GM18507 (cell line): ENCODE measurements at regions not wholly inside any gene's neighbourhood (a gene's known extent, or its start where the extent isn't known, plus 50 kb on each side); places are given as distances from the start of the nearest gene placed in this dataset.

ENCODE experiments used
- DNase-seq: peaks from one replicate; pipeline ENCODE4 v3.0.0; 2011; ENCODE audit warnings: low read depth; ENCODE audit not compliant: insufficient read length; ENCODE audit errors: extremely low spot score
- FAIRE-seq: peaks from 2 replicates; lab custom pipeline; 2011; peaks lifted over from hg19 to GRCh38; lab: Jason Lieb, UNC

DNA sequence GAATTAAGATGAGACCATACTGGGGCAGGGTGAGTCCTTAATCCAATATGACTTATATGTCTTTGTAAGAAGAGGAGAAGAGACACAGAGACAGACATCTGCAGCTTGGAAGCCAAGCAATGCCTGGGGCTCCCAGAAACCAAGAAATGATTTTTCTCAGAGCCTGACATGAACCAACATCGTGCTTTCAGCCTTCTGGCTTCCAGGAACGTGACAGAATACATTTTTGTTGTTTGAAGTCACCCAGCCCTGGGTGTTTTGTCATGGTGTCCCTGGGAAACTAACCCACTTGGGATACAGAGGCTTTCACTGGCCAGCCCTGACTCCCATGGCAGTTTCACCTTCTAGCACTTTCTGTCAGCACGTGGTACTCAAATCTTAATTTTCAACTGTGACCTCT is 95.3 kb upstream of the SLC10A2 start:
- FAIRE-seq = no peak

DNA sequence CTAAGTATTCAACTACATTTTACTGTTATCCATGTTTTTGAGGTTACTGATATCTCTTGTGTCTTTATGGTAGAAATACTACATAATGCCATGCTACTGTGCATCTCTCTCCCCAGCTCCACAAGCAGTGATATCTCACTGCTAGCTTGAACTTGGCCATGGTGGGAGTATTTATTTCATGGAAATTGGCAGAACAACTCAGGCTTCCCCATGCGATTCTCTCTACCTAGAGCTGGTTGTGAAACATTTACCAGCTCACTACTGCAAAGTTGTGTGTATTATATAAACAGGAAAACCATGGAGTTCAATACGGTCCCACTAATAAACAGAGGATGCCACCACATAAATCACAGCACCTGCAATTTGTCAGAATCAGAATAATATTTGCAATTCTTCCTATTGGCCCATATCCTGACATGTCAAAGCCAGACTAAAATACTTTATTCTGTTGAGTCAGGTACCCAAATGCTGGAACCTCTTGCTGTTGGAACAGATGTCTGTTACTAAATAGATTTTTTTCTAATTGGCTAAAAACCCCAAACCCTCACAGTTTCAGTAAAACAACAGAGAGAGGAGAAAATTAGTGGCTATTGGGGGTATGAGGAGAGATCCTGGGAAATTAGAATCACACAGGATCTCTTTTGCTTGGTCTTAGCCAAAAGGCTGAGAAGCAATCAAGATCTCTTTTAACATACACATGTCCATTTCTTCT is 91.4 kb upstream of the SLC10A2 start:
- FAIRE-seq (no peak), DNase-seq (no peak)

More for the DNA sequence above, 95.3 kb upstream of the SLC10A2 start:
- no peak for DNase-seq

DNA sequence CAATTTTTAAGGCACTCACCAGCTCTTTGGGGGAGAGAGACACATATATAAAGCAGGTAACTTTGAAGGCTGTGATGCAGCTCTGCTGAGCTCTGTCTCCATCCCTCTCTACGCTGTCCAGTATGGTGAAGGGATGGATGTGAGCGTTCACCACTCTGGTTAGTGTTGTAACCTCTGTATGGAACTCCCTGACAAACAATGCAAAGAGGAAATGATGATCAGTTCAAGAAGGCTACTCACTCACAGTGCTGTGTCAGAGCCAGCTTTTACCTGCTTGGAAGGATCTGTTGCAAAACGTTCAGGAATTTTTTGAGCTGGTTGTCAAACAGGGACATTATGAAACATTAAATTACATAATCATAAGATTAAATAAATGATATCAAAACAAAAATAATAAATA is 90.8 kb upstream of the SLC10A2 start:
- DNase-seq = no peak
- FAIRE-seq = no peak

DNA sequence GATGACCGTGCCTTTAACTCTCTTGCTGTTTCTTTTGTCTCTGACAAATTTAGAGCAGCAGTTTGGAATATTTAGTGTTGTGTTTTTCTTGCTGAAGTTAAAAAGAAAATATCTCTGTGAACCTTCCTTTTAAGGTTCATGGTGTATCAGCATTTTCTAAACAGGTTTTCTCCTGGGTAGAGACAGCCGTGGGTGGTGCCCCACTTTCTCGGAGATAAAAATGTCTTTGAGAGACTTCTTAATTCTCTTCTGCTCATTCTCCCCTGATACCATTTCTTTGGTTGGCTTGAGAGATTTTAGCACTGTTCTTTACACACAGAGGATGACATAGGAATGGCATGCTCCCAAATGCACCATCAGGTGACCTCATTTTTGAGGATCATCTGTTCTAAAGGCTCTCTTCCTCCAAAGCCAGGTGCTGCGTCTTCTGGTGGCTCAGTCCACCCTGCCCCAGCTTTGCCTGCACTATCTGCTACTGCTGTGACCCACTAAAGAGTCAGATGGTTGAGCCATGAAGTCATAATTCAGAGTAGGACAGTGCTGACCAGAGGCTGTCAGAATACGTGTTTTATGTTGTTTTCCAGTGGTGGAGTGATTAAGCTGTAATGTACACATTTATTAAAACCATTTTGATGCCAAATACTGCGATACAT is 90.3 kb upstream of the SLC10A2 start:
- FAIRE-seq = no peak
- no peak for DNase-seq

DNA sequence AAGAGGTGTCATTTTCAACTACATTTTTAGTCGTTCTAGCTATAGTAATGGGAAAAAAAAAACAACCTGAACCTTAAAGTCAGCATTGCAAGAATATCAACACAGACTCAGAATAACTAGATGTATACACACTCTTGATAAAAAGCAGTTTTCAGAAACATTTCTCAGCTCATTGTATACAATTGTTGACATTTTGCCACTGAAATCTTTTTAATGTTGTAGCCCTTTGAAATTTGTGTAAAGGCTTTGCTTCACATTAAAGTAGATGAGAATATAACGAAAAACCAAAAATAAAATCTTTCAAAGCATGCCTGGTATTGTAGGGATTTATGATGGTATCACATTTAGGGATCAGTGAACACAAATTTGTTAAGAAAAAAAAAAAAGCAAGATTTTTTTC is 87.2 kb upstream of the SLC10A2 start:
- FAIRE-seq = no peak
- DNase-seq = no peak

DNA sequence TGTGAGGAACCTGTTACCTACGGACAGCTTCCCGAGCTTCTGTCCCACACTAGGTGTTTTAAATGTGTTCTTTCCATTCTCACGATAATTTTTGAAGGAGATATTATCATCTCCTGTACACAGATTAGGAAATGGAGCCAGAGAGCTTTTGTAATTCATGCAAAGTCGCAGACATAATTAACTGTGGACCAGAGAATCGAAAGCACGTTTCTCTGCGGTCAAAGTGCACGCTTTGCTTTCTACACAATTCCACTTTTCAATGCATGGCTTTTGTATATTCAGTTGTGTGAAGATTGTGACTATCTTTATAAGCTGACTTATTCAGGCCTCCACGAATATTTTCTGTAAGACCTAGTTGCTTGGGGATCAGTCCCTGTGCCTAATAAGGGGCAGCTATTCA is 81.7 kb upstream of the SLC10A2 start:
- FAIRE-seq (no peak), DNase-seq (no peak)

DNA sequence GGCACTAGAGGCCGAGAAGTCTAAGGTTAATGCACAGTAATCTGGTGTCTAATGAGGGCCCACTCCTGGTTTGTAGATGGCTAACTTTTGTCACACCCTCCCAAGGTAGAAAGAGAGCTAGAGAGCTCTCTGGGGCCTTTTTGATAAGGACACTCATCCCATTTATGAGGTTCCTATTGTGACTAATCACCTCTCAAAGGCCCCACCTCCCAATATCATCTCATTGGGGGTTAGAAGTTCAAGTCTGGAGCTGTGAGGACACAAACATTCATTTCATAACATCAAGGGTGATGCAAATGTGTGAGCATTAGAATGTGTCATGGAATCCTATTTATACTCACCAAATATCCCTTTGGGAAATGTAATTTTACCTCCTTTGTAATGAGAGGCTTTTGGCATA is 79.2 kb upstream of the SLC10A2 start:
- no peak for DNase-seq
- no peak for FAIRE-seq

DNA sequence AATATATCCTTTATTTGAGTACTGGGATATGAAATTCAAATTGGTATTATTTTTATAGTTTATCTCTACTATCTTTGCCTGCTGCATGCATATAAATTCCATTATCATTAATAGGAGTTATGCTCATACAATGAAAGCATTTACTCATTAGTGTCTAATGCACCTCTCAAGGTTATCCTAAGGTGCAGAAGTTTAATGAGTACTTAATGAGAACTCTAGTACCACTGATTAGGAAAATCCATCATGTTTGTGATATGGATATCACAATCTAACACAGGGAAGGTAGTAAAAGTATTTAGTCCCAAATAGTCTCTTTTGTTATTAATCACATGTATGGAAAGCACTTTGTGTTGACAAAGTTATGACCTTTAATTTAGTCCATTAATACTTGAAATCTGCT is 77.2 kb upstream of the SLC10A2 start:
- no peak for DNase-seq
- FAIRE-seq = no peak

DNA sequence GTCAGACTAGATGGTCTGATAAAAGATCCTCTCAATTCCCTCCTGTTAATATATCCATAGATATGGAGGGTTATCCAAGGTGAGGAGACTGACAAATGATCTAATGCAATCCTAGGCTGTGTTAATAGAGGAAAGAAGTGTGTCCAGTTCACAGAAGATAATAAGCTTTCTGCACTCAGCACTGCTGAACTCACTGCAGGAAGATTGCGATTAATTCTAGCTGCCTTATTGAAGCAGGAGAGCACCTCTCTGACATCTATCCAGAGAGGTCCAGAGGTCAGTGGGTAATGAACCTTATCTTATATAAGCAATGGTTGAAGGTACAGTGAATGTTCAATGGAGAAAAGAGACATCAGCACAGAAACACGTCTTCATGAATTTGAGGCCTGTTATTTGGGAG is 75.9 kb upstream of the SLC10A2 start:
- DNase-seq (no peak), FAIRE-seq (no peak)

DNA sequence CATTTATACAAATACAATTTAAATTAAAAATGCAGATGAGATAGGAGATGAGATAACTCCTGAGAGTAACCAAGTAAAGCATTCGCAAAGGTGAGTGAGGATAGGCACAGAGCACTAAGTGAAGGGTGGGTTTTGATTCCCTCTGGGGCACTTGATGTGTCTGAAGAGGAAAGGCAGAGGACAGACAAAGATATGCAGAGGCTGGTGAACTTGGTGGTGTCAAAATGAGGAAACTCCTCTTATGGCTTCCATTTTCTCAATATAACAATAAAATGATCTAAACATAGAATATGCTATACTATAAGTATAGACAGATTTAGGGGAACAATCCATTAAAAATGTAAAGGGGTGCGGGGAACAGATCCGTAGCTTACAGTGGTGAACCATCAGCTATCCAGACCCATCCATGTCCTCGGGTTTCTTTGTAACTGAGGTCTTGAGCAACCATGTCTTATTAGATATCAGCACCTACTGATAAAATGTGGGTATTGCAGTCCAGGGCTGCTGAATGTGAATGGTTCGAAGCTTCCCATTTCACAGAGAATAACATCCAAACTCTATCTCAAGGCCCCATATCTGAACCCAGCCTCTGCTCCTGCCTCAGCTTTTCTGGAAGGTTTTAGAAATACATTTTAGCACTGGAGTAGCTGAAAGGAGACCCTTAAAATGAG is 73.9 kb upstream of the SLC10A2 start:
- no peak for DNase-seq
- peak; percentile 71 for FAIRE-seq

DNA sequence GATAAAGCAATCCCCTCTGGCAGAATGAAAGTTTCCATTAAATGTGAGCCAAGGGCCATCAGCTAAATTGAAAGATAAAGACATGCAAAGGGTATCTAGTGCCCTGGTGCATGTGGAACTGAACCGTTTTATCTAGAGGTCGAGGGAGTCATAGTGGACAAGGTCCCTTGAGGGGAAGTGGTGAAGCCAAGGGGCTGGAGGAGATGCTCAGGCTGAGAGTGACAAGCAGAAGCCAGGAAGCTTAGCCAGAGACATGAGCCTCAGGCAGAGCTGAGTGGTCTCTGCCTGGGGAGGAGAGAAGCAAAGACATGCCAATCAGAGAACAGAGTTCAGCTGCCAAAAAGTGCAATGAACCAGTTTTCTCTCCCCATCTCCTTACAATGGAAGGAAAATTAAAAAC is 68.1 kb upstream of the SLC10A2 start:
- DNase-seq (no peak), FAIRE-seq (peak; percentile 80)

DNA sequence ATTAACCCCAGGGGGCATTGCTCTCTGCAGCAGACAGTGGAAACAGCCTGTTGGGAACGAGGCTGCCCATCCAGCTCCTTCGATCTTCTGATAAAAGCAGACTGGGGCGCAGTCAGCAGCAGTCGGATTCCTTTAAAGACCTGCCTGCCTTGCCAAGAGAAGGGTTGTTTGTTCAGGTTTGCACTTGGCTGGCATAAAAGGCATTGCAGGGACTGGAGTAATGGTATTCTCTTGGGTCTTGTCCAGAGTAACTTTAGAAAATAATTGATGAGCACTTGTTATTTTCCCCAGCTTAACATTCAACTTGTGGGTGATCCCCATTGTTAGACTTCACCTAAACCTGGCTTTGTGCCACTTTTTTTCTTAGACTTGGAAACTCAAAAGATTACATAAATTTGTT is 67.3 kb upstream of the SLC10A2 start:
- DNase-seq = no peak
- no peak for FAIRE-seq

DNA sequence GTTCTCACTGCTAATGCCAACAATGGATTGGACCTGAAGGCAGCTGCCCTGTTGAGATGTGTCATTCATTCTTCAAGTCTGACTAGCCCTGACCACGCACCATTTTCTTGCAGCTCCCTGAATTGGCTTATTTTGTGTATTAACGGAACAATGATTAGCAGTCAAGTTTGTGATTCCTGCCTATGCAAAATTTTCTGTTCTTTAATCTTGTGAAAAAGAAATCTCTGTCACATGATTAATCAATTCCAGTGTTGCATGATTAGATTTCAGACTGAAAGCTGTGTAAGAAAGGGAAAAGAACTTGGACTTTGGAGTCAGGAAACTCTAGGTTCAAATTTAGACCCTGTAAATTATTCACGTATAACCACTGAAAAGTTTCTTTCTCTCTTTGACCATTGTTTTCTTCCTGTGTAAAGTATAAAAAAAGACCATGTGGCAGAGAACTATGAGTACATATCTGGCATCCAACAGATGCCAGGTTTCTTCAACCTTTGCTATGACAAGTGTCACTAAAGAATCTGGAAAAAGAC is 64.5 kb upstream of the SLC10A2 start:
- DNase-seq (no peak), FAIRE-seq (peak; percentile 91)

DNA sequence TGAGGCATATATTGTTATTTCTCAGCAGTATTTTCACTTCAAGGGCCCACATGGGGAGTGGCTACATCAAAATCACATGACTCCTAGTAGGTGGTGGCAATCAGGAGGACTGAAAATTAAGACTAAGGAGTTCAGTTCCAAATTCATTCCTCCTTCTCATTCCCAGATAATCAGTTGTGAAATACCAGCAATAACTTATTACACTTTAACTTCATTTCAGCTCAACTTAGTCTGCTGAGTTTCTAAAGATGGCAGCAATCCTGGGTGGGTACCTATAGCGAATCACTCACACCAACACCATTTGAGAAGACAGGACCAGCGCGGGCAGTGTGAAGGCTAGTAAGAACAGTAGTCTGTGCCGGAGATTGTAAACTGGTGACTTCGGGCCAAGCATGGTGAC is 63.9 kb upstream of the SLC10A2 start:
- DNase-seq (no peak), FAIRE-seq (no peak)
